Panc1 (cell line): ENCODE measurements at regions not wholly inside any gene's neighbourhood (a gene's known extent, or its start where the extent isn't known, plus 50 kb on each side); places are given as distances from the start of the nearest gene placed in this dataset.

Experiments
- CTCF ChIP-seq: fragments of 450-650 bp; IDR thresholded peaks from 2 replicates; pipeline ENCODE4 v1.5.1; 2017; ENCODE audit warnings: mild to moderate bottlenecking
- POLR2AphosphoS5 ChIP-seq: IDR thresholded peaks from 2 replicates; pipeline ENCODE4 v1.6.1; 2012; ENCODE audit warnings: mild to moderate bottlenecking, low read depth, low read length, moderate library complexity

GRCh38 chr10:124210263-124210662 is 116.9 kb upstream of the CHST15 start:
- TF ChIP-seq POLR2AphosphoS5 (no peak), CTCF (no peak)
